WTC11 (cell line): ENCODE measurements at regions not wholly inside any gene's neighbourhood (a gene's known extent, or its start where the extent isn't known, plus 50 kb on each side); places are given as distances from the start of the nearest gene placed in this dataset.

ENCODE experiments used
- ATAC-seq: fragments of 200-7000 bp; cut with Tn5 transposase; 2 replicates; pipeline ENCODE4 v1.10.0; 2021; ENCODE audit warnings: mild to moderate bottlenecking, moderate library complexity
- CTCF ChIA-PET: fragments of 300-600 bp; sonication (Branson Sonifier 250); formaldehyde crosslinking; loops from one replicate; lab custom pipeline; 2021; ENCODE audit warnings: antibody characterized with exemption; lab: Charles Lee
- POLR2A ChIA-PET: fragments of 350-600 bp; sonication (Branson Sonifier 250); formaldehyde crosslinking; loops from one replicate; lab custom pipeline; 2021; ENCODE audit warnings: antibody characterized with exemption; lab: Charles Lee
- DNase-seq: peaks from one replicate; pipeline ENCODE4 v3.0.0; 2021; ENCODE audit warnings: low spot score
- H3K27ac Mint-ChIP-seq: 2 replicates; pipeline ENCODE4 v1.8.0; 2021; ENCODE audit warnings: mixed read lengths
- H3K27me3 Mint-ChIP-seq: 2 replicates; pipeline ENCODE4 v1.8.0; 2021; ENCODE audit warnings: low read depth, mild to moderate bottlenecking, moderate library complexity, mixed read lengths
- H3K36me3 Mint-ChIP-seq: 2 replicates; pipeline ENCODE4 v1.8.0; 2021; ENCODE audit warnings: mixed read lengths
- H3K4me1 Mint-ChIP-seq: 2 replicates; pipeline ENCODE4 v1.8.0; 2022; ENCODE audit warnings: mixed read lengths
- H3K4me3 Mint-ChIP-seq: 2 replicates; pipeline ENCODE4 v1.8.0; 2021; ENCODE audit warnings: mild to moderate bottlenecking, moderate library complexity, mixed read lengths
- H3K9me3 Mint-ChIP-seq: 2 replicates; pipeline ENCODE4 v1.8.0; 2021; ENCODE audit warnings: mixed read lengths
- ATF3 ChIP-seq: sonication (generic); formaldehyde crosslinking; conservative IDR thresholded peaks from 2 replicates; pipeline ENCODE4 v1.8.1; 2022; ENCODE audit warnings: mild to moderate bottlenecking, missing genetic modification reagents
- ERG ChIP-seq: fragments of 250-450 bp; sonication (Bioruptor Pico); IDR thresholded peaks from 2 replicates; pipeline ENCODE4 v1.8.0; 2021; ENCODE audit warnings: mild to moderate bottlenecking
- ESRRA ChIP-seq: sonication (generic); formaldehyde crosslinking; IDR thresholded peaks from 2 replicates; pipeline ENCODE4 v1.8.1; 2022; ENCODE audit warnings: mild to moderate bottlenecking, missing genetic modification reagents, borderline replicate concordance
- ETV6 ChIP-seq: sonication (generic); formaldehyde crosslinking; IDR thresholded peaks from 2 replicates; pipeline ENCODE4 v1.8.1; 2022; ENCODE audit warnings: mild to moderate bottlenecking, missing genetic modification reagents
- FOXK1 ChIP-seq: sonication (generic); formaldehyde crosslinking; IDR thresholded peaks from 2 replicates; pipeline ENCODE4 v1.8.0; 2022; ENCODE audit warnings: mild to moderate bottlenecking, moderate library complexity, missing genetic modification reagents
- FOXP1 ChIP-seq: sonication (generic); formaldehyde crosslinking; IDR thresholded peaks from 2 replicates; pipeline ENCODE4 v1.8.0; 2022; ENCODE audit warnings: missing genetic modification reagents, mild to moderate bottlenecking, moderate library complexity, borderline replicate concordance
- HMGXB4 ChIP-seq: sonication (generic); formaldehyde crosslinking; IDR thresholded peaks from 2 replicates; pipeline ENCODE4 v1.8.1; 2023; ENCODE audit warnings: mild to moderate bottlenecking, moderate library complexity, missing genetic modification reagents
- JUN ChIP-seq: sonication (generic); formaldehyde crosslinking; IDR thresholded peaks from 2 replicates; pipeline ENCODE4 v1.8.0; 2023; ENCODE audit warnings: mild to moderate bottlenecking, missing genetic modification reagents
- NFYB ChIP-seq: sonication (generic); formaldehyde crosslinking; conservative IDR thresholded peaks from 2 replicates; pipeline ENCODE4 v1.8.0; 2022; ENCODE audit warnings: low read depth, missing genetic modification reagents
- NR2C2 ChIP-seq: sonication (generic); formaldehyde crosslinking; IDR thresholded peaks from 2 replicates; pipeline ENCODE4 v1.8.0; 2022; ENCODE audit warnings: mild to moderate bottlenecking, missing genetic modification reagents
- SMAD3 ChIP-seq: sonication (generic); formaldehyde crosslinking; IDR thresholded peaks from 2 replicates; pipeline ENCODE4 v1.8.0; 2022; ENCODE audit warnings: missing genetic modification reagents, mild to moderate bottlenecking, borderline replicate concordance
- TEAD1 ChIP-seq: sonication (generic); formaldehyde crosslinking; IDR thresholded peaks from 2 replicates; pipeline ENCODE4 v1.8.0; 2022; ENCODE audit warnings: mild to moderate bottlenecking, missing genetic modification reagents
- ZBTB43 ChIP-seq: sonication (generic); formaldehyde crosslinking; IDR thresholded peaks from 2 replicates; pipeline ENCODE4 v1.8.1; 2023; ENCODE audit warnings: mild to moderate bottlenecking, missing genetic modification reagents
- ZNF121 ChIP-seq: sonication (generic); formaldehyde crosslinking; IDR thresholded peaks from 2 replicates; pipeline ENCODE4 v1.8.0; 2023; ENCODE audit warnings: missing genetic modification reagents
- ZNF416 ChIP-seq: fragments of 250-450 bp; sonication (Bioruptor Pico); IDR thresholded peaks from 2 replicates; pipeline ENCODE4 v1.9.0; 2021; ENCODE audit warnings: mild to moderate bottlenecking, inconsistent platforms
- ZNF423 ChIP-seq: fragments of 250-450 bp; sonication (Bioruptor Pico); IDR thresholded peaks from 2 replicates; pipeline ENCODE4 v2.1.2; 2022; ENCODE audit warnings: mild to moderate bottlenecking, moderate library complexity
- TF ChIP-seq, protein P1 (sequence below): sonication (generic); formaldehyde crosslinking; IDR thresholded peaks from 2 replicates; pipeline ENCODE4 v1.8.1; 2022; ENCODE audit warnings: low read depth, mild to moderate bottlenecking, moderate library complexity, missing genetic modification reagents, borderline replicate concordance
- TF ChIP-seq, protein P2 (sequence below): sonication (generic); formaldehyde crosslinking; IDR thresholded peaks from 2 replicates; pipeline ENCODE4 v1.8.1; 2022; ENCODE audit warnings: mild to moderate bottlenecking, moderate library complexity, missing genetic modification reagents
- TF ChIP-seq, protein P3 (sequence below): sonication (generic); formaldehyde crosslinking; IDR thresholded peaks from 2 replicates; pipeline ENCODE4 v1.8.0; 2022; ENCODE audit warnings: missing genetic modification reagents

DNA sequence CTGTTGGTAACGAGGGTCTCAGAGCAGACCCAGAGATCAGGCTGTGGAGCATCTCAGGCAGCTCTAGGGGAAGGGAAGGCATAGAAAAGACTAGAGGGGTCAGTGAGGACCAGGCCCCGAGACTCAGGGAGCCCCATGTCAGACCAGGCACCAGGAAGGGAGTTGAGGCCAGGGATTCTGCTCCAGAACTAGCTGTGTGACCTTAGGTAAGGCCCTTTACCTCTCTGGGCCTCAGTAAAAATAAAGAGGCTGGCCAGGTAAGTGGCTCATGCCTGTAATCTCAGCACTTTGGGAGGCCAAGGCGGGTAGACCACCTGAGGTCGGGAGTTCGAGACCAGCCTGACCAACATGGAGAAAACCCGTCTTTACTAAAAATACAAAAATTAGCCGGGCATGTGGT is 176.4 kb upstream of the IER5L start (continued):
- no peak for TF ChIP-seq NFYB (CRISPR knock-in tag)
- TF ChIP-seq, protein P1, sequence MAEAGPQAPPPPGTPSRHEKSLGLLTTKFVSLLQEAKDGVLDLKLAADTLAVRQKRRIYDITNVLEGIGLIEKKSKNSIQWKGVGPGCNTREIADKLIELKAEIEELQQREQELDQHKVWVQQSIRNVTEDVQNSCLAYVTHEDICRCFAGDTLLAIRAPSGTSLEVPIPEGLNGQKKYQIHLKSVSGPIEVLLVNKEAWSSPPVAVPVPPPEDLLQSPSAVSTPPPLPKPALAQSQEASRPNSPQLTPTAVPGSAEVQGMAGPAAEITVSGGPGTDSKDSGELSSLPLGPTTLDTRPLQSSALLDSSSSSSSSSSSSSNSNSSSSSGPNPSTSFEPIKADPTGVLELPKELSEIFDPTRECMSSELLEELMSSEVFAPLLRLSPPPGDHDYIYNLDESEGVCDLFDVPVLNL (CRISPR knock-in tag): no peak
- TF ChIP-seq ZNF416 (CRISPR knock-in tag): no peak
- no peak for TF ChIP-seq JUN (CRISPR knock-in tag)
- TF ChIP-seq, all 79 proteins: peak for 0

DNA sequence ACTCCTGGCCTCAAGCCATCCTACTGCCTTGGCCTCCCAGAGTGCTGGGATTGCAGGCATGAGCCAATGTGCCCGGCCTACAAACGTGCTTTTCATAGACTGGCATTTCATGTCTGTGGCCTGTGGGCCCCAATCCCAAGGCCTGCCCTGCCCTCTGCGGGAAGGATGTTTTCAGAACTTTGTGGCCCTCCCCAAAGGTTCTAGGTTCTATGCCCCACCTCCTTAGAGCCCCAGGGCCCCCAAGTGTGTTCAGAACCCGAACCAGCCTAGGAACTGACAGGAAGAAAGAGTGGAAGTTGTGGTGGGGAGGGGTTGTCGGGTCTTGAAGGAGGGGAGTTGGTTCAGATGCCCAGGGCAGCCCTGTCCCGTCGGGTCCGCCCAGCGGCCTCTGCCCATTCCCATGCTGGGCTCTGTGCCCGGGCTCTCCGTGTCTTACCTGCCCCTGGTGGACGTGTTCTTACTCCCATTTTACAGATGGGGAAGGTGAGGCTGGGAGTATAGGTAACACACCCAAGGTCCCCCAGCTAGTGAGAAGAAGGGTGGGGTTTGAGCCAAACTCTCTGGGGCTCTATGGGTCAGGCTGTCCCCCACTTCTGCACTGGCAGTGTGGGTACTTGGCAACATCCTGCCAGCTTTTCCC is 175.8 kb upstream of the IER5L start:
- H3K4me3 Mint-ChIP-seq: no peak overlapping the region
- peaks cover 5% of the 10 kb centered on the region; the same call in 1 of the 2 replicates for H3K36me3 Mint-ChIP-seq
- CTCF ChIA-PET: interaction anchor here (0.6 to 1.9 kb wide), 2 partner anchors 181 to 222 kb away, joined by 3 to 12 read pairs; no protein-coding TSS in a partner anchor
- DNase-seq (no peak), ATAC-seq (no peak)
- POLR2A ChIA-PET: interaction anchor here (1.5 to 2.7 kb wide), 2 partner anchors 19 to 272 kb away, joined by 8 to 10 read pairs; partner anchors contain the start of gene NTMT1
- H3K4me1 Mint-ChIP-seq: peaks cover 22% of the 10 kb centered on the region
- H3K27ac Mint-ChIP-seq: no peak overlapping the region
- H3K9me3 Mint-ChIP-seq: peaks cover 13% of the 10 kb centered on the region
- H3K27me3 Mint-ChIP-seq: peaks cover 12% of the 10 kb centered on the region
- TF ChIP-seq JUN (CRISPR knock-in tag): no peak
- no peak for TF ChIP-seq ZNF423
- peak; percentile 96; the same call in 1 of the 2 replicates for TF ChIP-seq ZNF121 (CRISPR knock-in tag)
- no peak for TF ChIP-seq HMGXB4 (CRISPR knock-in tag)

DNA sequence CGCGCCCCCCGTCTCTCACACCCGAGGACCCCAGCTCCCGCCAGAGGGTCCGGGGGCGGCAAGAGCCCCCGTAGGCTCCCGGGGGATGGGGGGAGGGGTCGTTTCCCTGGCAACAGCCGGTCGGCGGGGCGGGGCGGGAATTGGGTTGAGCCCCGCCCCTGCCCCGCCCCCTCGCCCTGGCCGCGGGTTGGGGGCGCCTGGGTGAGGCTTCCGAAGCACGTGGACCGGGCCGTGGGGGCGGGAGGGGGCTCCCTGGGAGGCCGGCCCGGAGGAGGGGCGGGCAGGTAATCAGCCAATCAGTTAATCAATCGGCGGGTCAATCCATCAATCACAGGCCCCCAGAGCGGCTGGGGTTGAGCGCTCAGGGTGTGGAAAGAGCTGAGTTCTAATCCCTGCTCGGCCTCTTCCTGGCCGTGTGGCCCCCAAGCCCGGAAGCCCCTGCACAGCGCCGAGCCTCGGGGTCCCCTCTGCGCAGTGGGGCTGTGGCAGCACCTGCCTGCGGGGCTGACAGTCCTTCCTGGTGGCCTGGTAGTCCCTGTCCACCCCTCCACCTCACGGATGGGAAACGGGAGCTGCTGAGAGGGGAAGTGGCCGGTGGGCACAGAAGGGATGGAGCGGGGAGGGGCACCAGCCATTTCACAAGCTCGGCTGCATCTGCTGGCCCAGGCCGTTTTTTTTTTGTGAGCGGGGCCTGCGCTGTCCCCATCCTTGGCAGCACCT is 174.2 kb upstream of the IER5L start:
- ATAC-seq (peak; percentile 56), DNase-seq (peak; percentile 89)
- Mint-ChIP-seq H3K27ac (no peak overlapping the region), H3K9me3 (peaks cover 13% of the 10 kb centered on the region), H3K36me3 (peaks cover 5% of the 10 kb centered on the region; the same call in 1 of the 2 replicates), H3K4me1 (peaks cover 27% of the 10 kb centered on the region), H3K27me3 (peaks cover 12% of the 10 kb centered on the region), H3K4me3 (peak overlapping the region; percentile 81)
- CTCF ChIA-PET: interaction anchor here (0.7 to 1.9 kb wide), 15 partner anchors 9 to 438 kb away, joined by 3 to 12 read pairs (median 3); no protein-coding TSS in a partner anchor
- POLR2A ChIA-PET: interaction anchor here (0.6 to 2.7 kb wide), 7 partner anchors 18 to 274 kb away, joined by 3 to 10 read pairs (median 5); partner anchors contain the start of genes IER5L and NTMT1
- TF ChIP-seq SMAD3 (0 out of 2 replicates have a peak, but pooled peaks have one; percentile 33), ERG (CRISPR knock-in tag) (no peak), FOXP1 (CRISPR knock-in tag) (no peak), NR2C2 (CRISPR knock-in tag) (no peak), ESRRA (CRISPR knock-in tag) (no peak), ZBTB43 (CRISPR knock-in tag) (no peak), FOXK1 (CRISPR knock-in tag) (0 out of 2 replicates have a peak, but pooled peaks have one; percentile 43), ETV6 (CRISPR knock-in tag) (peak; percentile 47; the same call in 1 of the 2 replicates), ATF3 (CRISPR knock-in tag) (no peak), TEAD1 (CRISPR knock-in tag) (0 out of 2 replicates have a peak, but pooled peaks have one; percentile 5)
- TF ChIP-seq, protein P2, sequence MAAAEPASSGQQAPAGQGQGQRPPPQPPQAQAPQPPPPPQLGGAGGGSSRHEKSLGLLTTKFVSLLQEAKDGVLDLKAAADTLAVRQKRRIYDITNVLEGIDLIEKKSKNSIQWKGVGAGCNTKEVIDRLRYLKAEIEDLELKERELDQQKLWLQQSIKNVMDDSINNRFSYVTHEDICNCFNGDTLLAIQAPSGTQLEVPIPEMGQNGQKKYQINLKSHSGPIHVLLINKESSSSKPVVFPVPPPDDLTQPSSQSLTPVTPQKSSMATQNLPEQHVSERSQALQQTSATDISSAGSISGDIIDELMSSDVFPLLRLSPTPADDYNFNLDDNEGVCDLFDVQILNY (CRISPR knock-in tag): peak; percentile 81; the same call in 1 of the 2 replicates
- TF ChIP-seq, protein P3, sequence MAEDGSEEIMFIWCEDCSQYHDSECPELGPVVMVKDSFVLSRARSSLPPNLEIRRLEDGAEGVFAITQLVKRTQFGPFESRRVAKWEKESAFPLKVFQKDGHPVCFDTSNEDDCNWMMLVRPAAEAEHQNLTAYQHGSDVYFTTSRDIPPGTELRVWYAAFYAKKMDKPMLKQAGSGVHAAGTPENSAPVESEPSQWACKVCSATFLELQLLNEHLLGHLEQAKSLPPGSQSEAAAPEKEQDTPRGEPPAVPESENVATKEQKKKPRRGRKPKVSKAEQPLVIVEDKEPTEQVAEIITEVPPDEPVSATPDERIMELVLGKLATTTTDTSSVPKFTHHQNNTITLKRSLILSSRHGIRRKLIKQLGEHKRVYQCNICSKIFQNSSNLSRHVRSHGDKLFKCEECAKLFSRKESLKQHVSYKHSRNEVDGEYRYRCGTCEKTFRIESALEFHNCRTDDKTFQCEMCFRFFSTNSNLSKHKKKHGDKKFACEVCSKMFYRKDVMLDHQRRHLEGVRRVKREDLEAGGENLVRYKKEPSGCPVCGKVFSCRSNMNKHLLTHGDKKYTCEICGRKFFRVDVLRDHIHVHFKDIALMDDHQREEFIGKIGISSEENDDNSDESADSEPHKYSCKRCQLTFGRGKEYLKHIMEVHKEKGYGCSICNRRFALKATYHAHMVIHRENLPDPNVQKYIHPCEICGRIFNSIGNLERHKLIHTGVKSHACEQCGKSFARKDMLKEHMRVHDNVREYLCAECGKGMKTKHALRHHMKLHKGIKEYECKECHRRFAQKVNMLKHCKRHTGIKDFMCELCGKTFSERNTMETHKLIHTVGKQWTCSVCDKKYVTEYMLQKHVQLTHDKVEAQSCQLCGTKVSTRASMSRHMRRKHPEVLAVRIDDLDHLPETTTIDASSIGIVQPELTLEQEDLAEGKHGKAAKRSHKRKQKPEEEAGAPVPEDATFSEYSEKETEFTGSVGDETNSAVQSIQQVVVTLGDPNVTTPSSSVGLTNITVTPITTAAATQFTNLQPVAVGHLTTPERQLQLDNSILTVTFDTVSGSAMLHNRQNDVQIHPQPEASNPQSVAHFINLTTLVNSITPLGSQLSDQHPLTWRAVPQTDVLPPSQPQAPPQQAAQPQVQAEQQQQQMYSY (CRISPR knock-in tag): no peak
